DND-41 (cell line): ENCODE measurements at regions not wholly inside any gene's neighbourhood (a gene's known extent, or its start where the extent isn't known, plus 50 kb on each side); places are given as distances from the start of the nearest gene placed in this dataset.

Source experiments
- ATAC-seq: fragments of 200-7000 bp; cut with Tn5 transposase; 3 replicates; pipeline ENCODE4 v1.9.1; 2021; ENCODE audit warnings: low read depth; ENCODE audit not compliant: insufficient read depth
- DNase-seq: peaks from one replicate; pipeline ENCODE4 v3.0.0-alpha.2; 2020
- H2AFZ ChIP-seq: 2 replicates; pipeline ENCODE4 v1.6.0; 2012; ENCODE audit warnings: low read depth, low read length
- H3K27ac ChIP-seq: 2 replicates; pipeline ENCODE4 v1.5.1; 2012; ENCODE audit warnings: low read length, inconsistent platforms
- H3K27me3 ChIP-seq: fragments of 200-600 bp; sonication (generic); 2 replicates; pipeline ENCODE4 v1.6.0; 2012; ENCODE audit warnings: low read length, mild to moderate bottlenecking, inconsistent platforms; ENCODE audit not compliant: insufficient read depth, poor library complexity
- H3K36me3 ChIP-seq: 2 replicates; pipeline ENCODE4 v1.5.1; 2012; ENCODE audit warnings: low read length, inconsistent platforms; ENCODE audit not compliant: insufficient read depth
- H3K4me1 ChIP-seq: 2 replicates; pipeline ENCODE4 v1.5.1; 2012; ENCODE audit warnings: mild to moderate bottlenecking, low read length; ENCODE audit not compliant: insufficient read depth
- H3K4me2 ChIP-seq: 2 replicates; pipeline ENCODE4 v1.6.0; 2012; ENCODE audit warnings: mild to moderate bottlenecking, moderate library complexity, low read length, inconsistent platforms; ENCODE audit not compliant: insufficient read depth
- H3K4me3 ChIP-seq, 2 experiments: fragments of 200-600 bp in 1 of 2; shearing (Covaris generic) in 1 of 2; 2 replicates each; pipeline ENCODE4 v1.5.1; 2012 to 2016; ENCODE audit warnings: inconsistent platforms in 2 of 2, low read length in 2 of 2, mild to moderate bottlenecking in 2 of 2, low read depth in 1 of 2, moderate library complexity in 1 of 2
- H3K79me2 ChIP-seq: 2 replicates; pipeline ENCODE4 v1.6.0; 2012; ENCODE audit warnings: low read length, inconsistent platforms; ENCODE audit not compliant: insufficient read depth
- H3K9ac ChIP-seq: 2 replicates; pipeline ENCODE4 v1.6.0; 2012; ENCODE audit warnings: low read depth, mild to moderate bottlenecking, inconsistent platforms, low read length, moderate library complexity
- H3K9me3 ChIP-seq: 2 replicates; pipeline ENCODE4 v1.5.1; 2012; ENCODE audit warnings: low read length, moderate library complexity, mild to moderate bottlenecking, inconsistent platforms; ENCODE audit not compliant: insufficient read depth, severe bottlenecking
- H4K20me1 ChIP-seq: 2 replicates; pipeline ENCODE4 v1.6.0; 2012; ENCODE audit warnings: low read length; ENCODE audit not compliant: insufficient read depth
- EZH2 ChIP-seq: IDR thresholded peaks from 3 replicates; pipeline ENCODE4 v1.6.1; 2012; ENCODE audit warnings: borderline replicate concordance, low read depth, mild to moderate bottlenecking, moderate library complexity, low read length, inconsistent platforms; ENCODE audit not compliant: severe bottlenecking
- TF ChIP-seq, protein P1 (sequence below): IDR thresholded peaks from 2 replicates; pipeline ENCODE4 v1.5.1; 2012; ENCODE audit warnings: borderline replicate concordance, low read length, moderate library complexity, mild to moderate bottlenecking; ENCODE audit not compliant: poor library complexity, severe bottlenecking; ENCODE audit errors: extremely low read depth

DNA sequence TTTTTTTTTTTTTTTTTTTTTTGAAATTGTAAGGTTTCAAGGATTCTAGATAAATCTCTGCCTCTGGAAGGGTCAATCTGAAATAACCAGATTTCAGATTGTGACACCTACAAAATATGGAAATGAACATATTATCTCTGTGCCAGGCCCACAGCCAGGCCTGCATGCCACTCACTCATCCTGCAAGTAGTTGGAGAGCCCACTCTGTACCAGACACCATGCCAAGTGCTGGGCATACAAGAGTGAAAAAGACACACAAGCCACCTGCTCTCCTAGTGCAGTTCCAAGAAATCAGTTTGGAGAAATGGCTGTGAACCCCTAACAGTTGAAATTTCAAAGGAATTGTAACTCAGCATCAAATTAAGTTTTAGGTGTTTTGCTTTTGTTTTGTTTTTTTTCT, 145.9 kb upstream of the NOCT start:
- no peak overlapping the region for H3K27ac ChIP-seq
- H2AFZ ChIP-seq = no peak overlapping the region
- no peaks in the 10 kb centered on the region for H4K20me1 ChIP-seq
- no peaks in the 10 kb centered on the region for H3K36me3 ChIP-seq
- no peak overlapping the region for H3K4me3 ChIP-seq
- DNase-seq (no peak), ATAC-seq (no peak)
- TF ChIP-seq, protein P1, sequence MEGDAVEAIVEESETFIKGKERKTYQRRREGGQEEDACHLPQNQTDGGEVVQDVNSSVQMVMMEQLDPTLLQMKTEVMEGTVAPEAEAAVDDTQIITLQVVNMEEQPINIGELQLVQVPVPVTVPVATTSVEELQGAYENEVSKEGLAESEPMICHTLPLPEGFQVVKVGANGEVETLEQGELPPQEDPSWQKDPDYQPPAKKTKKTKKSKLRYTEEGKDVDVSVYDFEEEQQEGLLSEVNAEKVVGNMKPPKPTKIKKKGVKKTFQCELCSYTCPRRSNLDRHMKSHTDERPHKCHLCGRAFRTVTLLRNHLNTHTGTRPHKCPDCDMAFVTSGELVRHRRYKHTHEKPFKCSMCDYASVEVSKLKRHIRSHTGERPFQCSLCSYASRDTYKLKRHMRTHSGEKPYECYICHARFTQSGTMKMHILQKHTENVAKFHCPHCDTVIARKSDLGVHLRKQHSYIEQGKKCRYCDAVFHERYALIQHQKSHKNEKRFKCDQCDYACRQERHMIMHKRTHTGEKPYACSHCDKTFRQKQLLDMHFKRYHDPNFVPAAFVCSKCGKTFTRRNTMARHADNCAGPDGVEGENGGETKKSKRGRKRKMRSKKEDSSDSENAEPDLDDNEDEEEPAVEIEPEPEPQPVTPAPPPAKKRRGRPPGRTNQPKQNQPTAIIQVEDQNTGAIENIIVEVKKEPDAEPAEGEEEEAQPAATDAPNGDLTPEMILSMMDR = no peak
- TF ChIP-seq EZH2 = no peak
- H3K4me1 ChIP-seq = no peaks in the 10 kb centered on the region
- no peaks in the 10 kb centered on the region for H3K9me3 ChIP-seq
- no peak overlapping the region for H3K4me2 ChIP-seq
- peaks cover under 1% of the 10 kb centered on the region for H3K27me3 ChIP-seq
- H3K79me2 ChIP-seq = no peaks in the 10 kb centered on the region
- no peak overlapping the region for H3K9ac ChIP-seq

DNA sequence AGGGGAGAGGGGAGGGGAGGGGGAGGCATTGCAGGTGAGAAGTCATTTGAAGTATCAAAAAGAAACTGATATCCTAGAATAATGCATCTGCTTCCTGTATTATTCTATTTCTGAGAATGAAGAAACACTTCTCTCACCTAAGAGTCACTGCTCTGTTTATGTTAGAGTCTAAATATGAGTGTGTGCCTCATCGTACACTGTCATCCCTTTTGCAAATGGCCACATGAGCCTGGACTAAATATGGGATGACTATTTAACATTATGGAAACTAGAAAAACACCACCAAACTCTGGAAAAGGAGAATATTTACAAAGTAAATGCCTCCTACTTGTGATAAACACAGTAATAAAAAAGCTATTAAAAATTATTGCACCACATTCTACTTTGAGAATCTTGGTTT, 146.4 kb upstream of the NOCT start:
- Histone ChIP-seq H3K4me1 (no peaks in the 10 kb centered on the region), H3K4me3 (no peak overlapping the region), H4K20me1 (no peaks in the 10 kb centered on the region), H3K27me3 (no peaks in the 10 kb centered on the region), H3K4me2 (no peak overlapping the region), H3K27ac (no peak overlapping the region), H3K79me2 (no peaks in the 10 kb centered on the region), H3K9ac (no peak overlapping the region), H3K9me3 (no peaks in the 10 kb centered on the region), H2AFZ (no peak overlapping the region), H3K36me3 (no peaks in the 10 kb centered on the region)
- no peak for ATAC-seq
- no peak for DNase-seq
- no peak for TF ChIP-seq EZH2
- TF ChIP-seq, protein P1 = no peak

DNA sequence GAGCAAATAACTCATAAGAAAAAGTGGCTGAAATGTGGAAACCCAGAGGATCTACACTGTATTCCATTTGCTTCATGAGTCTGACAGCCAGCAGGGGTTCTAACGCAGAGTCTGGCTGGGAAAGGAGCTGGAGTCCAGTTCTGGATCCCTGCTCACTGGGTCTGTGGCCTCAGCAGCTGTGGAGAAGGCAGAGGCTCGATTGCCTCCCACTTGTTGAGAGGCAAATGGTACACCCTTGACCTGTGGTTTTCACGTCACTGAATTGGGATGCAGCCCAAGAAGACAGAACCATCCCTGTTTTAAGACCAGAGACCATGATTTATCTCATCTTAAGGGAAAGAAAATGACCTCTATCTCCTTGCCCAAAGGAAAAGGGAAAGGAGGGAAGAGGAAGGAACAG, 147.0 kb upstream of the NOCT start:
- TF ChIP-seq EZH2 = no peak
- TF ChIP-seq, protein P1 = no peak
- ATAC-seq (no peak), DNase-seq (no peak)
- Histone ChIP-seq H3K9me3 (no peaks in the 10 kb centered on the region), H3K9ac (no peak overlapping the region), H4K20me1 (no peaks in the 10 kb centered on the region), H3K79me2 (no peaks in the 10 kb centered on the region), H2AFZ (no peak overlapping the region), H3K27me3 (no peaks in the 10 kb centered on the region), H3K4me1 (no peaks in the 10 kb centered on the region), H3K4me2 (no peak overlapping the region), H3K4me3 (no peak overlapping the region), H3K36me3 (no peaks in the 10 kb centered on the region), H3K27ac (no peak overlapping the region)

DNA sequence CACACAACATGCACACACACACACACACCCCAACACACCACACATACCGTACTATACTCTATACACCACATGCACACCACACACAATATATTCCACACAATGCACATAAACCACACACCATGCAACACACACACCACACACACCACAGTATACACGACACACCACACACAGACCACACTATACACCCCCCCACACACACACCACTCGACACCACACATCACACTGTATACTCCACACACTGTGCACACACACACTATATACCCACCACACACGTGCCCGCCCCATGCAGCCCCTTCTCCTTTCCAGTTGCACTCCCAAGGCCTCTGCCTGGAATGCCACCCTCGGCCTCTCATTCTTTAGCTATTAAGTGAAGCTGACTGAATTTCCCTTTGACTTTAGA, 148.2 kb upstream of the NOCT start:
- Histone ChIP-seq H3K4me3 (no peak overlapping the region), H3K9ac (no peak overlapping the region), H4K20me1 (no peaks in the 10 kb centered on the region), H3K4me1 (no peaks in the 10 kb centered on the region), H3K36me3 (no peaks in the 10 kb centered on the region), H2AFZ (no peak overlapping the region), H3K27ac (no peak overlapping the region), H3K79me2 (no peaks in the 10 kb centered on the region), H3K27me3 (no peaks in the 10 kb centered on the region), H3K4me2 (no peak overlapping the region), H3K9me3 (no peaks in the 10 kb centered on the region)
- DNase-seq (no peak), ATAC-seq (no peak)
- TF ChIP-seq EZH2 = no peak
- TF ChIP-seq, protein P1 = no peak
